A673 (cell line): ENCODE measurements at regions not wholly inside any gene's neighbourhood (a gene's known extent, or its start where the extent isn't known, plus 50 kb on each side); places are given as distances from the start of the nearest gene placed in this dataset.

ENCODE experiments used
- BruUV-seq: library from RNA; stranded (reverse); fragments of 400-500 nt; replicated peaks from 2 replicates; lab custom pipeline; 2021; lab: Mats Ljungman, UMichigan
- CTCF ChIA-PET: fragments of 300-600 bp; sonication (Branson Sonifier 250); formaldehyde crosslinking; loops from one replicate; lab custom pipeline; 2022; ENCODE audit warnings: antibody characterized with exemption; lab: Charles Lee
- POLR2A ChIA-PET: fragments of 300-600 bp; sonication (Branson Sonifier 250); formaldehyde crosslinking; loops from one replicate; lab custom pipeline; 2022; ENCODE audit warnings: antibody characterized with exemption; ENCODE audit not compliant: low non-redundant PET; lab: Charles Lee
- DNase-seq: peaks from one replicate; pipeline ENCODE4 v3.0.0-alpha.2; 2015; ENCODE audit warnings: low spot score
- H3K27ac ChIP-seq: fragments of 200-600 bp; sonication (generic); 2 replicates; pipeline ENCODE4 v1.5.1; 2016; ENCODE audit warnings: mixed run types, low read depth, mild to moderate bottlenecking, mixed read lengths, antibody characterized with exemption, low read length; ENCODE audit not compliant: poor library complexity, severe bottlenecking
- H3K27me3 ChIP-seq: fragments of 200-600 bp; sonication (generic); replicated peaks from 2 replicates; pipeline ENCODE4 v1.6.1; 2017; ENCODE audit warnings: mixed run types, low read depth, mild to moderate bottlenecking, mixed read lengths, antibody characterized with exemption, low read length; ENCODE audit not compliant: insufficient read depth, poor library complexity
- H3K36me3 ChIP-seq: fragments of 200-600 bp; sonication (generic); 2 replicates; pipeline ENCODE4 v1.6.1; 2016; ENCODE audit warnings: mixed run types, mild to moderate bottlenecking, mixed read lengths, antibody characterized with exemption, low read length; ENCODE audit not compliant: insufficient read depth, poor library complexity, severe bottlenecking
- H3K4me1 ChIP-seq: fragments of 200-600 bp; sonication (generic); 2 replicates; pipeline ENCODE4 v1.6.1; 2017; ENCODE audit warnings: mixed run types, mild to moderate bottlenecking, mixed read lengths, antibody characterized with exemption, low read length; ENCODE audit not compliant: insufficient read depth, poor library complexity, severe bottlenecking
- H3K4me3 ChIP-seq: fragments of 200-600 bp; sonication (generic); 2 replicates; pipeline ENCODE4 v1.5.1; 2016; ENCODE audit warnings: low read depth, mixed run types, mild to moderate bottlenecking, mixed read lengths, low read length; ENCODE audit not compliant: poor library complexity, severe bottlenecking
- H3K9me3 ChIP-seq: fragments of 200-600 bp; sonication (generic); 2 replicates; pipeline ENCODE4 v1.6.1; 2016; ENCODE audit warnings: mixed run types, low read depth, mild to moderate bottlenecking, mixed read lengths, antibody characterized with exemption, low read length; ENCODE audit not compliant: poor library complexity, severe bottlenecking
- EZH2 ChIP-seq: fragments of 200-600 bp; sonication (generic); IDR thresholded peaks from 2 replicates; pipeline ENCODE4 v1.6.1; 2017; ENCODE audit warnings: borderline replicate concordance, low read depth, mild to moderate bottlenecking, mixed read lengths, antibody characterized with exemption, low read length; ENCODE audit not compliant: poor library complexity, severe bottlenecking
- intact Hi-C: fragments of 100-400 bp; cut with micrococcal nuclease; formaldehyde crosslinking; loops from one replicate; pipeline ENCODE4 v1.10.0; 2022; ENCODE audit not compliant: unreplicated experiment
- TF ChIP-seq, protein P1 (sequence below): fragments of 300-800, 200-600 bp; sonication (generic); conservative IDR thresholded peaks from 2 replicates; pipeline ENCODE4 v1.5.1; 2017; ENCODE audit warnings: low read depth, mild to moderate bottlenecking, antibody characterized with exemption, low read length, moderate library complexity, mixed read lengths

DNA sequence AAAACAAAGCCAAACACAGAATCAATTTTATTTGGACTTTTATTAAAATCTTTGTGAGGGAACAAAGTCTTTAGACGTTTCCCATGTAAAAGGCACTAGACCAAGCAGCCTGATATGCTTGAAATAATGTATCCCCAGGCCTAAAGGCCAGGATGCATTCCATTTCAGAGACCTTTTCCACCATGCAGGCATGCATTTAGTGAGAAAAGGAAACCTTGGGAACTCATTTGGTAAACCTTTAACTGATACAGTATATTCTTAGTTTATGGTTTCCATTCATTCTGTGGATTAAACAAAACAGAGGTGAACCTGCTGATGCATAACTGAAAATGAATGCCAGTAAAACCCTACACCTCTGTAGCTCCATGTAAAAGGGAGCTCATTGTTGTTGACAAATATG, 600.0 kb downstream of the NR2F1-AS1 start:
- DNase-seq = no peak
- no peak overlapping the region for H3K27ac ChIP-seq
- no TSS peak for BruUV-seq
- H3K36me3 ChIP-seq = no peaks in the 10 kb centered on the region
- POLR2A ChIA-PET = no interaction called here
- H3K9me3 ChIP-seq = no peaks in the 10 kb centered on the region
- no peaks in the 10 kb centered on the region for H3K4me1 ChIP-seq
- TF ChIP-seq, protein P1, sequence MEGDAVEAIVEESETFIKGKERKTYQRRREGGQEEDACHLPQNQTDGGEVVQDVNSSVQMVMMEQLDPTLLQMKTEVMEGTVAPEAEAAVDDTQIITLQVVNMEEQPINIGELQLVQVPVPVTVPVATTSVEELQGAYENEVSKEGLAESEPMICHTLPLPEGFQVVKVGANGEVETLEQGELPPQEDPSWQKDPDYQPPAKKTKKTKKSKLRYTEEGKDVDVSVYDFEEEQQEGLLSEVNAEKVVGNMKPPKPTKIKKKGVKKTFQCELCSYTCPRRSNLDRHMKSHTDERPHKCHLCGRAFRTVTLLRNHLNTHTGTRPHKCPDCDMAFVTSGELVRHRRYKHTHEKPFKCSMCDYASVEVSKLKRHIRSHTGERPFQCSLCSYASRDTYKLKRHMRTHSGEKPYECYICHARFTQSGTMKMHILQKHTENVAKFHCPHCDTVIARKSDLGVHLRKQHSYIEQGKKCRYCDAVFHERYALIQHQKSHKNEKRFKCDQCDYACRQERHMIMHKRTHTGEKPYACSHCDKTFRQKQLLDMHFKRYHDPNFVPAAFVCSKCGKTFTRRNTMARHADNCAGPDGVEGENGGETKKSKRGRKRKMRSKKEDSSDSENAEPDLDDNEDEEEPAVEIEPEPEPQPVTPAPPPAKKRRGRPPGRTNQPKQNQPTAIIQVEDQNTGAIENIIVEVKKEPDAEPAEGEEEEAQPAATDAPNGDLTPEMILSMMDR = no peak
- no peak for TF ChIP-seq EZH2
- CTCF ChIA-PET = no interaction called here
- H3K4me3 ChIP-seq = no peak overlapping the region
- H3K27me3 ChIP-seq = no peaks in the 10 kb centered on the region
- intact Hi-C loops = no loop called here

GRCh38 chr5:92980491-92980890, 600.5 kb downstream of the NR2F1-AS1 start:
- intact Hi-C loops = no loop called here
- no peaks in the 10 kb centered on the region for H3K4me1 ChIP-seq
- H3K4me3 ChIP-seq = no peak overlapping the region
- CTCF ChIA-PET = no interaction called here
- no peaks in the 10 kb centered on the region for H3K27me3 ChIP-seq
- H3K36me3 ChIP-seq = no peaks in the 10 kb centered on the region
- BruUV-seq = no TSS peak
- POLR2A ChIA-PET = no interaction called here
- H3K9me3 ChIP-seq = no peaks in the 10 kb centered on the region
- no peak for DNase-seq
- TF ChIP-seq EZH2 = no peak
- TF ChIP-seq, protein P1 = no peak
- no peak overlapping the region for H3K27ac ChIP-seq

DNA sequence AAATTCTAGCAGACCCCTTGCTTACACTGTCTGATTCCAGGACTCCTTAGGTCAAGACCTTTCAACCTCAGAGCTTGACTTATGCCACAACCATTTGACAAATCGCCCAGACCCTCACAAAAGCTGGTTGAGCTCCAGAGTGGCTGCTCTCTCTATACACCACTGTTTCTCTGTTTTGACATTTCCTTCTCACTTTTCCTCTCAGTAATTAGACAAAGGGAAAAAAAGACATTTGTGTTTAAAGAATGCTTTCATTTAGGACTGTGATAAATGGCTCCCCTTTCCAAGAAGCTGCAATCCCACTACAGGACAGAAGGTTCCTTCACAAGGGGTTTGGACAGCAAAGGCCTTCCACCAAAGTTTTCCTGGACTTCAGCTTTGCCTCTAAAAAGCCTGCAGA, 601.3 kb downstream of the NR2F1-AS1 start:
- no TSS peak for BruUV-seq
- H3K9me3 ChIP-seq = no peaks in the 10 kb centered on the region
- H3K4me3 ChIP-seq = no peak overlapping the region
- H3K36me3 ChIP-seq = no peaks in the 10 kb centered on the region
- CTCF ChIA-PET = no interaction called here
- H3K27ac ChIP-seq = no peak overlapping the region
- H3K27me3 ChIP-seq = no peaks in the 10 kb centered on the region
- POLR2A ChIA-PET = no interaction called here
- DNase-seq = no peak
- TF ChIP-seq EZH2 = no peak
- TF ChIP-seq, protein P1 = no peak
- no peaks in the 10 kb centered on the region for H3K4me1 ChIP-seq
- intact Hi-C loops = no loop called here
